Activated CD8-positive, alpha-beta memory T cell treated with anti-CD3 and anti-CD28 coated beads for 4 hours (primary cell): ENCODE measurements at regions not wholly inside any gene's neighbourhood (a gene's known extent, or its start where the extent isn't known, plus 50 kb on each side); places are given as distances from the start of the nearest gene placed in this dataset.
"Not testable (repeated sequence)": the region's sequence is repeated elsewhere in the genome, so short reads cannot be mapped to it uniquely, and the experiment has no call there.

Experiments
- DNase-seq, 2 donors: peaks; one replicate each; pipeline ENCODE4 v3.0.0-alpha.2; 2020; ENCODE audit warnings: low read depth in 2 of 2

- DNase-seq, result no peak
These were observed 51.8 kb upstream of the PMAIP1 start for GRCh38 chr18:59848002-59848401.

GRCh38 chr18:59847491-59847846 is 52.3 kb upstream of the PMAIP1 start:
- not testable (repeated sequence) for DNase-seq

- DNase-seq, result no peak
These were observed 52.8 kb upstream of the PMAIP1 start for GRCh38 chr18:59846814-59847490.

- DNase-seq, result no peak
These were observed 56.8 kb upstream of the PMAIP1 start for GRCh38 chr18:59842947-59843346.

GRCh38 chr18:59839931-59840685 is 59.7 kb upstream of the PMAIP1 start:
- DNase-seq, result no peak

GRCh38 chr18:59839246-59839645 is 60.5 kb upstream of the PMAIP1 start:
- no peak for DNase-seq

GRCh38 chr18:59837586-59837985 is 62.2 kb upstream of the PMAIP1 start:
- peak; percentile 13 to 22 for DNase-seq

- no peak for DNase-seq
These were observed 64.0 kb upstream of the PMAIP1 start for GRCh38 chr18:59835605-59836379.

- no peak for DNase-seq
These were observed 65.5 kb upstream of the PMAIP1 start for GRCh38 chr18:59834267-59834666.

- DNase-seq, result no peak
These were observed 66.0 kb upstream of the PMAIP1 start for GRCh38 chr18:59833785-59834184.

- no peak for DNase-seq
These were observed 76.1 kb upstream of the PMAIP1 start for GRCh38 chr18:59823596-59824195.

GRCh38 chr18:59822612-59823550 is 76.9 kb upstream of the PMAIP1 start:
- DNase-seq, result no peak

- DNase-seq, result no peak
These were observed 77.8 kb upstream of the PMAIP1 start for GRCh38 chr18:59821983-59822382.

- DNase-seq, result no peak
These were observed 79.1 kb upstream of the PMAIP1 start for GRCh38 chr18:59820663-59821062.

- no peak for DNase-seq
These were observed 81.0 kb upstream of the PMAIP1 start for GRCh38 chr18:59818769-59819168.

- no peak for DNase-seq
These were observed 84.9 kb upstream of the PMAIP1 start for GRCh38 chr18:59814891-59815290.

- DNase-seq, result no peak
These were observed 85.9 kb upstream of the PMAIP1 start for GRCh38 chr18:59813942-59814341.

GRCh38 chr18:59810735-59811520 is 88.9 kb upstream of the PMAIP1 start:
- no peak for DNase-seq

- no peak for DNase-seq
These were observed 89.6 kb upstream of the PMAIP1 start for GRCh38 chr18:59810183-59810582.

GRCh38 chr18:59802031-59802430 is 97.8 kb upstream of the PMAIP1 start:
- DNase-seq, result no peak
